CD8-positive, alpha-beta memory T cell (primary cell): ENCODE measurements at regions not wholly inside any gene's neighbourhood (a gene's known extent, or its start where the extent isn't known, plus 50 kb on each side); places are given as distances from the start of the nearest gene placed in this dataset.
A peak's percentile ranks its signal among the peaks of the same experiment; 100 is the strongest.

Experiments used
- CTCF ChIA-PET: fragments of 350-600 bp; sonication (Branson Sonifier 250); formaldehyde crosslinking; loops from one replicate; lab custom pipeline; 2021; ENCODE audit warnings: antibody characterized with exemption; lab: Charles Lee
- POLR2A ChIA-PET: fragments of 350-600 bp; sonication (Branson Sonifier 250); formaldehyde crosslinking; loops from one replicate; lab custom pipeline; 2021; ENCODE audit warnings: antibody characterized with exemption; lab: Charles Lee
- DNase-seq, 5 donors: peaks; one replicate each; pipeline versions ENCODE4 v3.0.0 to v3.0.0-alpha.2; 2020 to 2022; ENCODE audit warnings: mixed read lengths in 1 of 5
- H3K27ac ChIP-seq: one replicate; pipeline ENCODE4 v1.7.0; 2013; ENCODE audit warnings: low read depth, mild to moderate bottlenecking, low read length, moderate library complexity
- H3K27me3 ChIP-seq: 2 replicates; pipeline ENCODE4 v1.7.0; 2013; ENCODE audit warnings: low read length, mild to moderate bottlenecking; ENCODE audit not compliant: insufficient read depth, poor library complexity, severe bottlenecking
- H3K36me3 ChIP-seq: 2 replicates; pipeline ENCODE4 v1.7.0; 2013; ENCODE audit warnings: mild to moderate bottlenecking, low read length, moderate library complexity; ENCODE audit not compliant: insufficient read depth
- H3K4me1 ChIP-seq: 2 replicates; pipeline ENCODE4 v1.7.0; 2013; ENCODE audit warnings: mild to moderate bottlenecking, low read length, moderate library complexity; ENCODE audit not compliant: insufficient read depth
- H3K4me3 ChIP-seq: 2 replicates; pipeline ENCODE4 v1.7.0; 2013; ENCODE audit warnings: mild to moderate bottlenecking, low read length
- H3K9me3 ChIP-seq: 2 replicates; pipeline ENCODE4 v1.7.0; 2013; ENCODE audit warnings: mild to moderate bottlenecking, low read length
- H3K27ac Mint-ChIP-seq, 8 donors: one replicate each; pipeline ENCODE4 v1.8.0; 2020 to 2021; ENCODE audit warnings: mixed read lengths in 8 of 8, mild to moderate bottlenecking in 6 of 8, inconsistent platforms in 3 of 8, moderate library complexity in 3 of 8
- H3K27me3 Mint-ChIP-seq, 2 donors: one replicate each; pipeline ENCODE4 v1.8.0; 2020 to 2021; ENCODE audit warnings: mixed read lengths in 2 of 2, mild to moderate bottlenecking in 1 of 2, moderate library complexity in 1 of 2
- H3K36me3 Mint-ChIP-seq, 3 donors: one replicate each; pipeline ENCODE4 v1.8.0; 2020 to 2021; ENCODE audit warnings: mixed read lengths in 3 of 3, inconsistent platforms in 1 of 3, mild to moderate bottlenecking in 1 of 3
- H3K4me1 Mint-ChIP-seq, 3 donors: one replicate each; pipeline ENCODE4 v1.8.0; 2020 to 2021; ENCODE audit warnings: mixed read lengths in 3 of 3, inconsistent platforms in 1 of 3, mild to moderate bottlenecking in 1 of 3
- H3K4me3 Mint-ChIP-seq, 7 donors: one replicate each; pipeline ENCODE4 v1.8.0; 2020 to 2021; ENCODE audit warnings: mixed read lengths in 7 of 7, mild to moderate bottlenecking in 6 of 7, moderate library complexity in 4 of 7, inconsistent platforms in 2 of 7
- H3K9me3 Mint-ChIP-seq, 5 donors: one replicate each; pipeline ENCODE4 v1.8.0; 2020 to 2022; ENCODE audit warnings: mixed read lengths in 5 of 5, mild to moderate bottlenecking in 3 of 5, moderate library complexity in 2 of 5, inconsistent platforms in 1 of 5

GRCh38 chr9:679462-679861, 162.0 kb upstream of the DMRT1 start:
- H3K27ac ChIP-seq: no peak overlapping the region
- no peaks in the 10 kb centered on the region for H3K9me3 Mint-ChIP-seq
- peaks cover 0 to 7% of the 10 kb centered on the region in 2 donors for H3K27me3 Mint-ChIP-seq
- H3K36me3 Mint-ChIP-seq: peaks cover 0 to 4% (median 0%) of the 10 kb centered on the region in 3 donors
- peaks cover 12 to 18% (median 13%) of the 10 kb centered on the region in 3 donors for H3K4me1 Mint-ChIP-seq
- no peaks in the 10 kb centered on the region for H3K4me1 ChIP-seq
- no peak overlapping the region for H3K27ac Mint-ChIP-seq
- ChIA-PET CTCF (no interaction called here), POLR2A (interaction anchor here (0.6 kb wide), 1 partner anchor 459 kb away, joined by 3 read pairs; no protein-coding TSS in a partner anchor)
- no peak overlapping the region for H3K4me3 ChIP-seq
- H3K36me3 ChIP-seq: no peaks in the 10 kb centered on the region
- no peak overlapping the region for H3K4me3 Mint-ChIP-seq
- DNase-seq: no peak
- H3K9me3 ChIP-seq: no peaks in the 10 kb centered on the region
- no peaks in the 10 kb centered on the region for H3K27me3 ChIP-seq

GRCh38 chr9:680106-680505, 161.4 kb upstream of the DMRT1 start:
- Mint-ChIP-seq H3K36me3 (peaks cover 0 to 7% (median 0%) of the 10 kb centered on the region in 3 donors), H3K27ac (no peak overlapping the region), H3K4me1 (peaks cover 12 to 18% (median 13%) of the 10 kb centered on the region in 3 donors), H3K4me3 (no peak overlapping the region), H3K27me3 (peaks cover 0 to 7% of the 10 kb centered on the region in 2 donors), H3K9me3 (no peaks in the 10 kb centered on the region)
- Histone ChIP-seq H3K4me1 (no peaks in the 10 kb centered on the region), H3K27ac (no peak overlapping the region), H3K27me3 (no peaks in the 10 kb centered on the region), H3K36me3 (no peaks in the 10 kb centered on the region), H3K9me3 (no peaks in the 10 kb centered on the region), H3K4me3 (no peak overlapping the region)
- ChIA-PET CTCF (no interaction called here), POLR2A (interaction anchor here (0.6 kb wide), 1 partner anchor 460 kb away, joined by 3 read pairs; no protein-coding TSS in a partner anchor)
- DNase-seq: no peak

DNA sequence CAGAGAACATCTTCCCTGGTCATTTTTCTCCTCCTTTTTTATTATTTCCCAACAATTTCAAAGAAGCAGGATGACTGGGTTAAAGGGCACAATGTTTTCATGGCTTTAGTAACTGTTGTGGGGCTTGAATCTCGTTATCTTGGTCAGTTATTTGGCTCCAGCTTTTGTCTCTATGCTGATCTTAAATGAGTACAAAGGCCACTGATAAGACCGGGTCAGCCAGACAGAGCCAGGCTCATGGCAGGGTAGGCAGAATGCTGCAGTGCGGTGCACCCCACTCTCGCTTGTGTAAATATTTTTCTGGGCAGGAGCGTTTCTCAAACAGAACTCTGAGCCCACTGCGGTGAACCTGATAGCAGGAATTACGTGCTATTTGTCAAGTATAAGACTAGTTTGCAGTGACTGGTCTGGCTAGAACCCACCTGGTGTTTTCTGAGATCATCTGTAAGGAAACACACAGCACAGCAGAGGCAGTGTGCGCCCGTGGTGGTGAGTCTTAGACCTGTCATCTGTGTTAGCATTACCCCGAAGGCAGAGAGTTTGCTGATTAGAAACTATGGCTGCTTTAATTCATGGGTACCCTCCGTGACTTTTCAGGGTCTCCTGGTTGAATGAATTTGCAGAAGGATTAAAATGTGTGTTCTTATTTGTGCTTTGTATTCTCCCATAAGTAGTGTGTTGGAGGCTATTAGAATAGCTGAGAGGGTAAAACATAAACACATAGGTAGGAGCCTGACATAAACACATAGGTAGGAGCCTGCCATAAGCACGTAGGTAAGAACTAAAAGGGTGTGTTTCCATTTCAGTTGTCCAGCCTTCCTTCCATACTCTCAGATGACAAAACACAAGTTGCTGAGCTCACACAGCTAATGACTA, 158.6 kb upstream of the DMRT1 start:
- Mint-ChIP-seq H3K27ac (no peak overlapping the region), H3K27me3 (peaks cover 0 to 4% of the 10 kb centered on the region in 2 donors), H3K4me1 (peaks cover 2 to 4% (median 4%) of the 10 kb centered on the region in 3 donors), H3K36me3 (peaks cover 0 to 7% (median 0%) of the 10 kb centered on the region in 3 donors), H3K4me3 (no peak overlapping the region), H3K9me3 (no peaks in the 10 kb centered on the region)
- Histone ChIP-seq H3K27ac (no peak overlapping the region), H3K9me3 (no peaks in the 10 kb centered on the region), H3K4me1 (no peaks in the 10 kb centered on the region), H3K27me3 (no peaks in the 10 kb centered on the region), H3K4me3 (no peak overlapping the region), H3K36me3 (no peaks in the 10 kb centered on the region)
- ChIA-PET CTCF (interaction anchor here (1.2 kb wide), 1 partner anchor 10 kb away, joined by 3 read pairs; no protein-coding TSS in a partner anchor), POLR2A (no interaction called here)
- no peak for DNase-seq

GRCh38 chr9:683509-684021, 157.9 kb upstream of the DMRT1 start:
- no peak overlapping the region for H3K27ac ChIP-seq
- H3K4me1 ChIP-seq: no peaks in the 10 kb centered on the region
- Mint-ChIP-seq H3K27me3 (peaks cover 0 to 4% of the 10 kb centered on the region in 2 donors), H3K4me1 (no peaks in the 10 kb centered on the region), H3K27ac (no peak overlapping the region), H3K9me3 (no peaks in the 10 kb centered on the region), H3K4me3 (no peak overlapping the region), H3K36me3 (peaks cover 0 to 7% (median 0%) of the 10 kb centered on the region in 3 donors)
- ChIA-PET POLR2A (no interaction called here), CTCF (interaction anchor here (1.2 kb wide), 1 partner anchor 9 kb away, joined by 3 read pairs; no protein-coding TSS in a partner anchor)
- DNase-seq: no peak
- no peaks in the 10 kb centered on the region for H3K27me3 ChIP-seq
- no peaks in the 10 kb centered on the region for H3K9me3 ChIP-seq
- H3K36me3 ChIP-seq: no peaks in the 10 kb centered on the region
- no peak overlapping the region for H3K4me3 ChIP-seq

DNA sequence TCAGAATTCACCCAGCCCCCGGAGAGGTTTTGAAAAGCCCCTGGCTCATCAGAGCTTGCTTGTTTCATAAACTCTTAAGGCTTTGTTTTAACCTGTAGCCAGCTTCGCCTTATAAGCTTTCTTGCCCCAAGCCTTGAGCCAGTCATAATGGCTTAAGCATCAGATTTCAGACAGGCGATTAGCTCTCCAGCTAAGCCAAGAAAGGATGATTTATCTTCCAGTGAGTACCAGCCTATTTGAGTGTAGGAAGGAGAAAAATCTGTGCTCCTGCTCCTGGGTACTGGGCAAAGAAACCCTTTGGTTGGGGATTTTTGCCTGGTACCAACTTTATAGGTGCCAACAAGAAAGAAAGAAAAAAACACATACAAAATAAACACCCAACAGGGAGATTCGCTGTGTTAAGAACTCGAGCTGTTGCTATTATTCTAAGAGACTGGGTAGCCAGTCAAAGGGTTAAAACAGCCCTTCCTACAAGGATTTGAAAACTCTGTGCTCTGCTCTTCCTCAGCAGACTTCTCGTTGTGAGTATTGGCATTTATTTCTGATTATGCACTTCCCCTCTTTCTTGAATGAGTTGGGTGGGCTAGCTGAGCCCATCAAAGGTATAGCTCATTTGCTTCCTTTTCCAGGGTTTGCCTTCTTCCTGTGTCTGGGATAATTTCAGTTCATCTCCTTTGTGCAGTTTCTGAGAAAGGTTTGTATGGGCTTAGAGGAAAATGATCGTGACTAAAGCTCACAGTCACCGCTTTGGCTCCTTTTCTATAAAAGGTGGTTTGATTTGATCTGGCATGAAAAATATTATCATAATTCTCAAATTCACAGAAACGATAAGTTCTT, 157.2 kb upstream of the DMRT1 start:
- POLR2A ChIA-PET: no interaction called here

GRCh38 chr9:684941-685340, 156.6 kb upstream of the DMRT1 start:
- no peaks in the 10 kb centered on the region for H3K9me3 Mint-ChIP-seq
- CTCF ChIA-PET: no interaction called here
- Histone ChIP-seq H3K36me3 (no peaks in the 10 kb centered on the region), H3K27ac (no peak overlapping the region), H3K27me3 (no peaks in the 10 kb centered on the region), H3K9me3 (no peaks in the 10 kb centered on the region), H3K4me1 (no peaks in the 10 kb centered on the region), H3K4me3 (no peak overlapping the region)
- POLR2A ChIA-PET: no interaction called here
- no peaks in the 10 kb centered on the region for H3K4me1 Mint-ChIP-seq
- no peak overlapping the region for H3K4me3 Mint-ChIP-seq
- H3K27me3 Mint-ChIP-seq: peaks cover 0 to 8% of the 10 kb centered on the region in 2 donors
- DNase-seq: no peak
- H3K36me3 Mint-ChIP-seq: peaks cover 0 to 3% (median 0%) of the 10 kb centered on the region in 3 donors
- no peak overlapping the region for H3K27ac Mint-ChIP-seq

More for the DNA sequence above, 157.2 kb upstream of the DMRT1 start:
- no peaks in the 10 kb centered on the region for H3K4me1 Mint-ChIP-seq
- H3K27ac Mint-ChIP-seq: no peak overlapping the region
- H3K4me3 Mint-ChIP-seq: no peak overlapping the region
- no peak for DNase-seq
- Histone ChIP-seq H3K36me3 (no peaks in the 10 kb centered on the region), H3K27ac (no peak overlapping the region), H3K27me3 (no peaks in the 10 kb centered on the region), H3K4me1 (no peaks in the 10 kb centered on the region), H3K9me3 (no peaks in the 10 kb centered on the region), H3K4me3 (no peak overlapping the region)
- CTCF ChIA-PET: interaction anchor here (1.2 kb wide), 1 partner anchor 9 kb away, joined by 3 read pairs; no protein-coding TSS in a partner anchor
- peaks cover 0 to 3% (median 0%) of the 10 kb centered on the region in 3 donors for H3K36me3 Mint-ChIP-seq
- no peaks in the 10 kb centered on the region for H3K9me3 Mint-ChIP-seq
- H3K27me3 Mint-ChIP-seq: peaks cover 0 to 4% of the 10 kb centered on the region in 2 donors

DNA sequence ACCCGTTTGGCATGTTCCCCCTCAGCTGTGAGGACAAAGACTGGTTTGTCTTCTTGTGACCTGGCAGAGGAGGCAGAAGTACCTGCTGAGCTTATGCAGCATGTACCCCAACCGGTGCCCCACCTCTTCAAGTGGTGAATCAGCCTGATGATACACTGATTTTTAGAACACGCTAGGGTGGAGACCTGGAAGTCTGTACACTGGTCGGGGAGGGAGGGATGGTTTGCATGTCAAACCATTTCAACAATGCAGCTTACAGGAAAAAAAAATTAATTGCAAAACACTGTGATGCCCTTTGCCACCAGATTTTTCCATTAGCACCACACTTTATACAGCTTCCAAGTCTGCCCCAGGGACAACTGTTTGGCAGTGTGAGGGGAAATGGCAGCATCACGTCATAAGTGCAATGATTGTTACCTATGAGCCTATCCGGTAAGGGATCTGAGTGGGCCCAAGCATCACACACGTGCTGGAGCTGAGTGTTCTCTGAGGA, 155.1 kb upstream of the DMRT1 start:
- no peaks in the 10 kb centered on the region for H3K9me3 Mint-ChIP-seq
- ChIA-PET CTCF (no interaction called here), POLR2A (no interaction called here)
- Histone ChIP-seq H3K36me3 (no peaks in the 10 kb centered on the region), H3K9me3 (no peaks in the 10 kb centered on the region), H3K4me3 (no peak overlapping the region), H3K27me3 (no peaks in the 10 kb centered on the region), H3K4me1 (no peaks in the 10 kb centered on the region), H3K27ac (no peak overlapping the region)
- DNase-seq: no peak
- H3K4me3 Mint-ChIP-seq: no peak overlapping the region
- peaks cover 0 to 4% of the 10 kb centered on the region in 2 donors for H3K27me3 Mint-ChIP-seq
- peak overlapping the region in 1 of 8 donors; percentile 10 for H3K27ac Mint-ChIP-seq
- peaks cover 0 to 3% (median 0%) of the 10 kb centered on the region in 3 donors for H3K36me3 Mint-ChIP-seq
- no peaks in the 10 kb centered on the region for H3K4me1 Mint-ChIP-seq
